ENCODE measurements at regions not wholly inside any gene's neighbourhood (a gene's known extent, or its start where the extent isn't known, plus 50 kb on each side); places are given as distances from the start of the nearest gene placed in this dataset.
A peak's percentile ranks its signal among the peaks of the same experiment; 100 is the strongest.
"Not testable (repeated sequence)": the region's sequence is repeated elsewhere in the genome, so short reads cannot be mapped to it uniquely, and the experiment has no call there.

- not testable (repeated sequence) for H3K27ac ChIP-seq (ENCODE audit: low read length); H4K20me1 ChIP-seq (ENCODE audit: insufficient read depth, low read length); H3K9ac ChIP-seq (ENCODE audit: low read depth, low read length); H3K4me3 ChIP-seq (ENCODE audit: low read depth in 1 of 2, low read length in 2 of 2); H3K79me2 ChIP-seq (ENCODE audit: insufficient read depth, low read length); H3K4me1 ChIP-seq (ENCODE audit: insufficient read depth, low read length); H3K36me3 ChIP-seq (ENCODE audit: insufficient read depth, low read length); H2AFZ ChIP-seq (ENCODE audit: low read depth, low read length); H3K9me3 ChIP-seq (ENCODE audit: insufficient read depth, low read length, severe bottlenecking); H3K4me2 ChIP-seq (ENCODE audit: insufficient read depth, low read length); H3K27me3 ChIP-seq (ENCODE audit: insufficient read depth, low read length, poor library complexity)
- ATAC-seq (ENCODE audit: insufficient read depth, low read depth) (peak; percentile 73), DNase-seq (peak; percentile 51)
- TF ChIP-seq, protein P1, sequence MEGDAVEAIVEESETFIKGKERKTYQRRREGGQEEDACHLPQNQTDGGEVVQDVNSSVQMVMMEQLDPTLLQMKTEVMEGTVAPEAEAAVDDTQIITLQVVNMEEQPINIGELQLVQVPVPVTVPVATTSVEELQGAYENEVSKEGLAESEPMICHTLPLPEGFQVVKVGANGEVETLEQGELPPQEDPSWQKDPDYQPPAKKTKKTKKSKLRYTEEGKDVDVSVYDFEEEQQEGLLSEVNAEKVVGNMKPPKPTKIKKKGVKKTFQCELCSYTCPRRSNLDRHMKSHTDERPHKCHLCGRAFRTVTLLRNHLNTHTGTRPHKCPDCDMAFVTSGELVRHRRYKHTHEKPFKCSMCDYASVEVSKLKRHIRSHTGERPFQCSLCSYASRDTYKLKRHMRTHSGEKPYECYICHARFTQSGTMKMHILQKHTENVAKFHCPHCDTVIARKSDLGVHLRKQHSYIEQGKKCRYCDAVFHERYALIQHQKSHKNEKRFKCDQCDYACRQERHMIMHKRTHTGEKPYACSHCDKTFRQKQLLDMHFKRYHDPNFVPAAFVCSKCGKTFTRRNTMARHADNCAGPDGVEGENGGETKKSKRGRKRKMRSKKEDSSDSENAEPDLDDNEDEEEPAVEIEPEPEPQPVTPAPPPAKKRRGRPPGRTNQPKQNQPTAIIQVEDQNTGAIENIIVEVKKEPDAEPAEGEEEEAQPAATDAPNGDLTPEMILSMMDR (IDR thresholded peaks at IDR 0.05; ENCODE audit: borderline replicate concordance, extremely low read depth, low read length, poor library complexity, severe bottlenecking) = peak; percentile 43
Measured at GRCh38 chr16:21534561-21534960, 64.8 kb upstream of the METTL9 start.

GRCh38 chr16:21535201-21535600 lies 64.2 kb upstream of the METTL9 start:
- H3K4me2 ChIP-seq (ENCODE audit: insufficient read depth, low read length); H3K27ac ChIP-seq (ENCODE audit: low read length); H2AFZ ChIP-seq (ENCODE audit: low read depth, low read length); H3K27me3 ChIP-seq (ENCODE audit: insufficient read depth, low read length, poor library complexity); DNase-seq; H3K36me3 ChIP-seq (ENCODE audit: insufficient read depth, low read length); H3K4me1 ChIP-seq (ENCODE audit: insufficient read depth, low read length); H4K20me1 ChIP-seq (ENCODE audit: insufficient read depth, low read length); H3K9ac ChIP-seq (ENCODE audit: low read depth, low read length); H3K79me2 ChIP-seq (ENCODE audit: insufficient read depth, low read length); H3K9me3 ChIP-seq (ENCODE audit: insufficient read depth, low read length, severe bottlenecking); ATAC-seq (ENCODE audit: insufficient read depth, low read depth); H3K4me3 ChIP-seq (ENCODE audit: low read depth in 1 of 2, low read length in 2 of 2): not testable (repeated sequence)

DNA sequence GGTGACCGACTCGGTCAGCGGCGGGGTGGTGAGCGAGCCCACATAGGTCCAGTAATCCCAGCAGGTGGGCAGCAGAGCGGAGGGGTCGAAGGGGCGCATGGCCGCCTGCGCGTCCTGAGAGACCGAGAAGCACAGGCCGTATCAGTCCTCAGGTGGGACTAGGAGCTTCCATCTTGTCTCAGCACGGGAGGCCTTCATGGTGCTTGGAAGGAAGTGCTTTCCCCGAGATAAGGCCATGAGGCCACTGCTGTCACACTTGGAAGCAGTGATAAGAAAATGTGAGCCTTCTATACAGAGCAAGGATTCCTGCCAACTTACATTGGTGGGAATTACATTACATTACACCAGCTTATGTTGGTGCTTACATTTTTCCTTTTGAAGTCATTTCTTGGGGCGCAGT lies 62.6 kb upstream of the METTL9 start:
- not testable (repeated sequence) for H3K4me1 ChIP-seq (ENCODE audit: insufficient read depth, low read length); ATAC-seq (ENCODE audit: insufficient read depth, low read depth); DNase-seq; H3K9me3 ChIP-seq (ENCODE audit: insufficient read depth, low read length, severe bottlenecking); H3K4me2 ChIP-seq (ENCODE audit: insufficient read depth, low read length); H4K20me1 ChIP-seq (ENCODE audit: insufficient read depth, low read length); H3K27me3 ChIP-seq (ENCODE audit: insufficient read depth, low read length, poor library complexity); H2AFZ ChIP-seq (ENCODE audit: low read depth, low read length); H3K9ac ChIP-seq (ENCODE audit: low read depth, low read length); H3K36me3 ChIP-seq (ENCODE audit: insufficient read depth, low read length); H3K4me3 ChIP-seq (ENCODE audit: low read depth in 1 of 2, low read length in 2 of 2); H3K27ac ChIP-seq (ENCODE audit: low read length); H3K79me2 ChIP-seq (ENCODE audit: insufficient read depth, low read length)

DNA sequence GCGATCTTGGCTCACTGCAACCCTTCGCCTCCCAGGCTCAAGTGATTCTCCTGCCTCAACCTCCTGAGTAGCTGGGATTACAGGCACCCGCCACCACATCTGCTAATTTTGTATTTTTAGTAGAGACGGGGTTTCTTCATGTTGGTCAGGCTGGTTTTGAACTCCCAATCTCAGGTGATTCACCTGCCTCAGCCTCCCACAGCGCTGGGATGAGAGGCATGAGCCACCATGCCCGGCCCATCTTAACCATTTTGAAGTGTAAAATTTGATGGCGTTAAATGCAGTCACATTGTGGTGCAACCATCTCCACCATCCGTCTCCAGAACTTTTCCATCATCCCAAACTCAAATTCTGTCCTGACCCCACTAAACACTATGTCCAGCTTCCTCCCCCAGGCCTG lies 61.8 kb upstream of the METTL9 start:
- H3K4me2 ChIP-seq (ENCODE audit: insufficient read depth, low read length); H3K4me3 ChIP-seq (ENCODE audit: low read depth in 1 of 2, low read length in 2 of 2); H4K20me1 ChIP-seq (ENCODE audit: insufficient read depth, low read length); DNase-seq; H3K27me3 ChIP-seq (ENCODE audit: insufficient read depth, low read length, poor library complexity); ATAC-seq (ENCODE audit: insufficient read depth, low read depth); H3K27ac ChIP-seq (ENCODE audit: low read length); H3K36me3 ChIP-seq (ENCODE audit: insufficient read depth, low read length); H3K4me1 ChIP-seq (ENCODE audit: insufficient read depth, low read length); H3K79me2 ChIP-seq (ENCODE audit: insufficient read depth, low read length); H2AFZ ChIP-seq (ENCODE audit: low read depth, low read length); H3K9ac ChIP-seq (ENCODE audit: low read depth, low read length); H3K9me3 ChIP-seq (ENCODE audit: insufficient read depth, low read length, severe bottlenecking): not testable (repeated sequence)

DNA sequence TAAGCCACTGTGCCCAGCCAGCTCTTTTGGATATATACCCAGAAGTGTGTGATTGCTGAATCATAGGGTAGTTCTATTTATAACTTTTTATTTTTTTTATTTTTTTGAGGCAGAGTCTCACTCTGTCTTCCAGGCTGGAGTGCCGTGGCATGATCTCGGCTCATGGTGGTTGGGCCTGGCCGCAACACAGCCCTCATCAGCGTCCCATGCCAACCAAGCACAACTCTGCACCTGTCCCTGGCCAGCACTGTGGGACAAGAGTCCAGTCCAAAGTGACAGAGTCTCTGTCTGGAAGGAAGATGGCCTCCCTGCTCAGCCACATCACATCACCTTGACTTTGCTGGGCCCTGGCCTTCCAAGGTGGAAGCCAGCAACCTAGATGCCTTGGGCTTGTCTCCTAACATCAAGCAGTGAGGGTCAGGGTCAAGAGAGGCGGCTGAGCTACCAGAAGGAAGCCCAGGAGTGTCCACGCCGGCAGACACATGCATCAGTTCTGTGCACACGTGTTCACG lies 60.2 kb upstream of the METTL9 start:
- not testable (repeated sequence) for H3K4me2 ChIP-seq (ENCODE audit: insufficient read depth, low read length); H3K27ac ChIP-seq (ENCODE audit: low read length); H3K36me3 ChIP-seq (ENCODE audit: insufficient read depth, low read length); H3K9me3 ChIP-seq (ENCODE audit: insufficient read depth, low read length, severe bottlenecking); H3K9ac ChIP-seq (ENCODE audit: low read depth, low read length); ATAC-seq (ENCODE audit: insufficient read depth, low read depth); H2AFZ ChIP-seq (ENCODE audit: low read depth, low read length); H3K79me2 ChIP-seq (ENCODE audit: insufficient read depth, low read length); H3K27me3 ChIP-seq (ENCODE audit: insufficient read depth, low read length, poor library complexity); DNase-seq; H4K20me1 ChIP-seq (ENCODE audit: insufficient read depth, low read length); H3K4me1 ChIP-seq (ENCODE audit: insufficient read depth, low read length); H3K4me3 ChIP-seq (ENCODE audit: low read depth in 1 of 2, low read length in 2 of 2)

GRCh38 chr16:21540770-21541433 lies 58.5 kb upstream of the METTL9 start:
- H3K4me2 ChIP-seq (ENCODE audit: insufficient read depth, low read length); H4K20me1 ChIP-seq (ENCODE audit: insufficient read depth, low read length); H3K27ac ChIP-seq (ENCODE audit: low read length); H2AFZ ChIP-seq (ENCODE audit: low read depth, low read length); DNase-seq; H3K4me3 ChIP-seq (ENCODE audit: low read depth in 1 of 2, low read length in 2 of 2); H3K9ac ChIP-seq (ENCODE audit: low read depth, low read length); H3K36me3 ChIP-seq (ENCODE audit: insufficient read depth, low read length); ATAC-seq (ENCODE audit: insufficient read depth, low read depth); H3K4me1 ChIP-seq (ENCODE audit: insufficient read depth, low read length); H3K27me3 ChIP-seq (ENCODE audit: insufficient read depth, low read length, poor library complexity); H3K79me2 ChIP-seq (ENCODE audit: insufficient read depth, low read length); H3K9me3 ChIP-seq (ENCODE audit: insufficient read depth, low read length, severe bottlenecking): not testable (repeated sequence)

DNA sequence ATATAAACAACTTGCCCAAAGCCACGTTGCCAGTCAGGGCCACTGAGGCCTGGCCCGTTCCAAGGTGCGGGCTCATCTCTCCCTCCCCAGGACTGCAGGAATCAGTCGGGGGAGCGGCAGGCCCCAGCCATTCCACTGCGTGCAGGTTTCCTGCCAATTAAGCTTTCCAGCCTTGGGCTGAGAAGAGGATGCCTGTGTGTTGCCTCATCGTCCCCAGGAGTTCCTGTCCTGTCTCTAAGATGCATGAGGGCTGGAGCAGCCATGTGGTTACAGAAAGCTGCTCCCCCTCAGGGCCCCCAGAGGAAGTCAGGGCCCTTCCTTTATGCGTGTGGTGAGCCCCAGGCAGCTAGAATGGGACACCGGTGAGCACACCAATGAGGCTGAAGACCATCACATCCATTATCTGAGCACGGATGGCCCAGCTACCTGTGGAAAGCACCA lies 57.7 kb upstream of the METTL9 start:
- not testable (repeated sequence) for H3K9ac ChIP-seq (ENCODE audit: low read depth, low read length); H3K9me3 ChIP-seq (ENCODE audit: insufficient read depth, low read length, severe bottlenecking); H3K4me1 ChIP-seq (ENCODE audit: insufficient read depth, low read length); H2AFZ ChIP-seq (ENCODE audit: low read depth, low read length); H3K27ac ChIP-seq (ENCODE audit: low read length); H3K4me2 ChIP-seq (ENCODE audit: insufficient read depth, low read length); H4K20me1 ChIP-seq (ENCODE audit: insufficient read depth, low read length); H3K27me3 ChIP-seq (ENCODE audit: insufficient read depth, low read length, poor library complexity); DNase-seq; H3K36me3 ChIP-seq (ENCODE audit: insufficient read depth, low read length); H3K4me3 ChIP-seq (ENCODE audit: low read depth in 1 of 2, low read length in 2 of 2); H3K79me2 ChIP-seq (ENCODE audit: insufficient read depth, low read length)
- ATAC-seq (ENCODE audit: insufficient read depth, low read depth) = peak; percentile 66

All from DND-41 (cell line).